ENCODE measurements at regions not wholly inside any gene's neighbourhood (a gene's known extent, or its start where the extent isn't known, plus 50 kb on each side); places are given as distances from the start of the nearest gene placed in this dataset.
"Not testable (repeated sequence)": the region's sequence is repeated elsewhere in the genome, so short reads cannot be mapped to it uniquely, and the experiment has no call there.

- no peak overlapping the region for H3K4me3 ChIP-seq (ENCODE audit: low read depth, low read length)
- TF ChIP-seq, protein P1, sequence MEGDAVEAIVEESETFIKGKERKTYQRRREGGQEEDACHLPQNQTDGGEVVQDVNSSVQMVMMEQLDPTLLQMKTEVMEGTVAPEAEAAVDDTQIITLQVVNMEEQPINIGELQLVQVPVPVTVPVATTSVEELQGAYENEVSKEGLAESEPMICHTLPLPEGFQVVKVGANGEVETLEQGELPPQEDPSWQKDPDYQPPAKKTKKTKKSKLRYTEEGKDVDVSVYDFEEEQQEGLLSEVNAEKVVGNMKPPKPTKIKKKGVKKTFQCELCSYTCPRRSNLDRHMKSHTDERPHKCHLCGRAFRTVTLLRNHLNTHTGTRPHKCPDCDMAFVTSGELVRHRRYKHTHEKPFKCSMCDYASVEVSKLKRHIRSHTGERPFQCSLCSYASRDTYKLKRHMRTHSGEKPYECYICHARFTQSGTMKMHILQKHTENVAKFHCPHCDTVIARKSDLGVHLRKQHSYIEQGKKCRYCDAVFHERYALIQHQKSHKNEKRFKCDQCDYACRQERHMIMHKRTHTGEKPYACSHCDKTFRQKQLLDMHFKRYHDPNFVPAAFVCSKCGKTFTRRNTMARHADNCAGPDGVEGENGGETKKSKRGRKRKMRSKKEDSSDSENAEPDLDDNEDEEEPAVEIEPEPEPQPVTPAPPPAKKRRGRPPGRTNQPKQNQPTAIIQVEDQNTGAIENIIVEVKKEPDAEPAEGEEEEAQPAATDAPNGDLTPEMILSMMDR (IDR thresholded peaks at IDR 0.05; ENCODE audit: insufficient read depth, low read depth, low read length): no peak
- no peak for DNase-seq (ENCODE audit: low read depth)
Measured at GRCh38 chr4:126544276-126544675, 1088.5 kb upstream of the INTU start.

GRCh38 chr4:126546197-126546596 is 1086.6 kb upstream of the INTU start:
- not testable (repeated sequence) for DNase-seq (ENCODE audit: low read depth); H3K4me3 ChIP-seq (ENCODE audit: low read depth, low read length)

- TF ChIP-seq, protein P1 (IDR thresholded peaks at IDR 0.05; ENCODE audit: insufficient read depth, low read depth, low read length): no peak
- DNase-seq (ENCODE audit: low read depth): no peak
- H3K4me3 ChIP-seq (ENCODE audit: low read depth, low read length): no peak overlapping the region
Measured at GRCh38 chr4:126547352-126547751, 1085.4 kb upstream of the INTU start.

DNA sequence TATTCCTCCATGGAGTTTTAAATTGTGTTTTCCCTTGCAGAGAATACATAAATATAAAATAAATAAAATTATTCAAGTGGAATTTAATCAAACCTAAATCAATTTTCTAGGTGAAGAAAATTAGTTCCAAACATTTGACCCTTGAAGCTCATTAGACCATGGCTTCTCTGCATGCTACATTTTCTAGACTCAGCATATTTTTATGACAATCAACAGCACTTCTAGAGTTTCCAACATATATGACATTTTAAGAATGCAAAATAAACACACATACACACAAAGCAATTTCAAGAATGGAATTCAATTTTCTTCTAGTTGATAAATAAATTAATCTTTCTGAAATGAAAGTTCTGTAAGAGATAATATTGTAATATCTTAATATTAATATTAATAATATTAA is 1083.9 kb upstream of the INTU start:
- no peak for DNase-seq (ENCODE audit: low read depth)
- TF ChIP-seq, protein P1 (IDR thresholded peaks at IDR 0.05; ENCODE audit: insufficient read depth, low read depth, low read length): no peak
- H3K4me3 ChIP-seq (ENCODE audit: low read depth, low read length): no peak overlapping the region

GRCh38 chr4:126552321-126552720 is 1080.4 kb upstream of the INTU start:
- TF ChIP-seq, protein P1 (IDR thresholded peaks at IDR 0.05; ENCODE audit: insufficient read depth, low read depth, low read length): no peak
- DNase-seq (ENCODE audit: low read depth): no peak
- H3K4me3 ChIP-seq (ENCODE audit: low read depth, low read length): no peak overlapping the region

GRCh38 chr4:126553248-126553647 is 1079.5 kb upstream of the INTU start:
- no peak overlapping the region for H3K4me3 ChIP-seq (ENCODE audit: low read depth, low read length)
- DNase-seq (ENCODE audit: low read depth): no peak
- TF ChIP-seq, protein P1 (IDR thresholded peaks at IDR 0.05; ENCODE audit: insufficient read depth, low read depth, low read length): no peak

GRCh38 chr4:126558596-126558995 is 1074.2 kb upstream of the INTU start:
- H3K4me3 ChIP-seq (ENCODE audit: low read depth, low read length): no peak overlapping the region
- DNase-seq (ENCODE audit: low read depth): no peak
- TF ChIP-seq, protein P1 (IDR thresholded peaks at IDR 0.05; ENCODE audit: insufficient read depth, low read depth, low read length): no peak

Measured in fibroblast of villous mesenchyme (primary cell).